ENCODE measurements at regions not wholly inside any gene's neighbourhood (a gene's known extent, or its start where the extent isn't known, plus 50 kb on each side); places are given as distances from the start of the nearest gene placed in this dataset.

DNA sequence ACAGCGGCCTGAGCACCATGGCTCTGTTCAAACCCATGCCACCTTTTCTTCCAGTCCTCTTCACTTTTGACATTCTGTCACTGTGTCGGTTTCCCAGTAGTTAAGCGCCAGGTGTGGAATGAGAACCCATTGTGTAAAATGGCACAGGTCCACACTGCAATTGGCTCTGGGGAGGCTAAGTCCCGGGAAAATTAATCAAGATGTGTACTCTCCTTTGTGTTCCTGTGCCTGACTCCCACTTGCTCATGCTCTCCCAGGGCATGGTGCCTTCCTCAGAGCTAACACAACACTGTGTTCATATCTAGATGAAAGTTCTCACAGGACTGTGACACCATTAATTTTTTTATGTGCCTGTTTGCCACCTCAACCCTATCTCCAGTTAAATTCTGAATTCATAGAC, 59.0 kb upstream of the BTG3 start:
- in situ Hi-C loops (cut with HindIII; ENCODE audit: low sequenced_read_pairs), result loop anchor here (25.0 kb wide), 1 partner anchor 241 kb away; no protein-coding TSS in a partner anchor
- TF ChIP-seq, protein P1, sequence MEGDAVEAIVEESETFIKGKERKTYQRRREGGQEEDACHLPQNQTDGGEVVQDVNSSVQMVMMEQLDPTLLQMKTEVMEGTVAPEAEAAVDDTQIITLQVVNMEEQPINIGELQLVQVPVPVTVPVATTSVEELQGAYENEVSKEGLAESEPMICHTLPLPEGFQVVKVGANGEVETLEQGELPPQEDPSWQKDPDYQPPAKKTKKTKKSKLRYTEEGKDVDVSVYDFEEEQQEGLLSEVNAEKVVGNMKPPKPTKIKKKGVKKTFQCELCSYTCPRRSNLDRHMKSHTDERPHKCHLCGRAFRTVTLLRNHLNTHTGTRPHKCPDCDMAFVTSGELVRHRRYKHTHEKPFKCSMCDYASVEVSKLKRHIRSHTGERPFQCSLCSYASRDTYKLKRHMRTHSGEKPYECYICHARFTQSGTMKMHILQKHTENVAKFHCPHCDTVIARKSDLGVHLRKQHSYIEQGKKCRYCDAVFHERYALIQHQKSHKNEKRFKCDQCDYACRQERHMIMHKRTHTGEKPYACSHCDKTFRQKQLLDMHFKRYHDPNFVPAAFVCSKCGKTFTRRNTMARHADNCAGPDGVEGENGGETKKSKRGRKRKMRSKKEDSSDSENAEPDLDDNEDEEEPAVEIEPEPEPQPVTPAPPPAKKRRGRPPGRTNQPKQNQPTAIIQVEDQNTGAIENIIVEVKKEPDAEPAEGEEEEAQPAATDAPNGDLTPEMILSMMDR (IDR thresholded peaks at IDR 0.05; ENCODE audit: low read depth, low read length, missing control alignments), result no peak
- DNase-seq (ENCODE audit: low read depth), result no peak
- H3K4me3 ChIP-seq (ENCODE audit: low read depth, low read length), result no peak overlapping the region

DNA sequence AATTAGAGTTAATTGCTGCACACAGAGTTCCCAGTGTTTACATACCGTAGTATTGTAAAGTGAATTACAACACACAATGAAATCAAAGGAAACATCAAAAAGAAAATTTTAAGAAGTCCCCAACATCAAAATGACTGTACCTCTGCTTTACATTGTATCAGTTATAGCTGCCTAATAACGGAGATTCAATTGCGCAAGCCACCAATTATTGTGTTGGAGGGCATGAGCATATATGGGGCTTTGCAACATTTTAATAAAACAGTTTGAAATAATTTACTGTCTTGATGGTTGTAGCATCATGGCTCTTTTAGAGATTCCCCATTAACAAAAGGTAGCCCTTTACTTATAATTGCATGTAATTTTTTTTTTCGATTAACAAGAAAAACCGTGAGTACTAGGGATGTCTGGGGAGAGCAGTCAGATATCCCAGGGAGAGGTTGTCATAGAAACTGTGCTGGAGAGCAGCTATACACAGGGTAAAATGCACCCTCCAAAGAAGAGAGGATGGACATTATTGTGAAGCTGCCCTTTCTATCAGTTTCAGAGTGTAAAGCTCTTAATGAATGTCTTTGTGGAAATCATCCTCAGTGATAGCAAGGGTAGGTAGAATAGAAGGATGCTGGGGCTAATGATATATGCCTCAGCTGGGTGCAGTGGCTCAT, 55.9 kb upstream of the BTG3 start:
- in situ Hi-C loops (cut with HindIII; ENCODE audit: low sequenced_read_pairs), result loop anchor here (25.0 kb wide), 1 partner anchor 244 kb away; no protein-coding TSS in a partner anchor
- no peak for DNase-seq (ENCODE audit: low read depth)
- no peak overlapping the region for H3K4me3 ChIP-seq (ENCODE audit: low read depth, low read length)
- TF ChIP-seq, protein P1 (IDR thresholded peaks at IDR 0.05; ENCODE audit: low read depth, low read length, missing control alignments), result no peak

DNA sequence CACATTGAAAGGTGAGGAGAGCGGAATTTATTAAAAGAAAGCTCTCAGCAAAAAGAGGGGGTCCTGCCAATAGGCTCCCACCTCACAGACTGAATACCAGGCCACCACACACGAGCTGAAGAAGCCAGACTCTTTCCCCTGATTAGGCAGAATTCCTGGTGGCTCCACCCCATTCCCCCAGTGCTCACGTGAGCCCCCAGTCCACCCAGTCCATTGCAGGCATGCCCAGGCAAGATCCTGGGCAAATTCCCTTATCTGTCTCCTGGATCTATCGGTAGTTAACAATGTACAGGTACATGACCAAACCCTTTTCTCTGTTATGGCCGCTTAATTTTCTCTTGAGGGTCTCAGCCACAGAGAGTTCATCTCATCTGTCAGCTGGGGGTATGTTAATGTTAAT, 54.6 kb upstream of the BTG3 start:
- in situ Hi-C loops (cut with HindIII; ENCODE audit: low sequenced_read_pairs), result loop anchor here (25.0 kb wide), 1 partner anchor 245 kb away; no protein-coding TSS in a partner anchor
- no peak for DNase-seq (ENCODE audit: low read depth)
- TF ChIP-seq, protein P1 (IDR thresholded peaks at IDR 0.05; ENCODE audit: low read depth, low read length, missing control alignments), result no peak
- no peak overlapping the region for H3K4me3 ChIP-seq (ENCODE audit: low read depth, low read length)
